OCI-LY1 (cell line): ENCODE measurements at regions not wholly inside any gene's neighbourhood (a gene's known extent, or its start where the extent isn't known, plus 50 kb on each side); places are given as distances from the start of the nearest gene placed in this dataset.

Experiments used
- EZH2 ChIP-seq: fragments of 200-600 bp; sonication (generic), shearing (Covaris generic); IDR thresholded peaks from 2 replicates; pipeline ENCODE4 v1.8.0; 2017; ENCODE audit warnings: borderline replicate concordance, mixed run types, mild to moderate bottlenecking, antibody characterized with exemption, low read length, moderate library complexity, mixed read lengths
- TF ChIP-seq, protein P1 (sequence below): fragments of 200-600 bp; sonication (generic), shearing (Covaris generic); IDR thresholded peaks from 2 replicates; pipeline ENCODE4 v1.5.1; 2017; ENCODE audit warnings: mild to moderate bottlenecking, antibody characterized with exemption, low read length, moderate library complexity, mixed read lengths

- TF ChIP-seq, protein P1, sequence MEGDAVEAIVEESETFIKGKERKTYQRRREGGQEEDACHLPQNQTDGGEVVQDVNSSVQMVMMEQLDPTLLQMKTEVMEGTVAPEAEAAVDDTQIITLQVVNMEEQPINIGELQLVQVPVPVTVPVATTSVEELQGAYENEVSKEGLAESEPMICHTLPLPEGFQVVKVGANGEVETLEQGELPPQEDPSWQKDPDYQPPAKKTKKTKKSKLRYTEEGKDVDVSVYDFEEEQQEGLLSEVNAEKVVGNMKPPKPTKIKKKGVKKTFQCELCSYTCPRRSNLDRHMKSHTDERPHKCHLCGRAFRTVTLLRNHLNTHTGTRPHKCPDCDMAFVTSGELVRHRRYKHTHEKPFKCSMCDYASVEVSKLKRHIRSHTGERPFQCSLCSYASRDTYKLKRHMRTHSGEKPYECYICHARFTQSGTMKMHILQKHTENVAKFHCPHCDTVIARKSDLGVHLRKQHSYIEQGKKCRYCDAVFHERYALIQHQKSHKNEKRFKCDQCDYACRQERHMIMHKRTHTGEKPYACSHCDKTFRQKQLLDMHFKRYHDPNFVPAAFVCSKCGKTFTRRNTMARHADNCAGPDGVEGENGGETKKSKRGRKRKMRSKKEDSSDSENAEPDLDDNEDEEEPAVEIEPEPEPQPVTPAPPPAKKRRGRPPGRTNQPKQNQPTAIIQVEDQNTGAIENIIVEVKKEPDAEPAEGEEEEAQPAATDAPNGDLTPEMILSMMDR = no peak
- no peak for TF ChIP-seq EZH2
These were observed 250.4 kb downstream of the TMA16 start for GRCh38 chr4:163744861-163745260.
